Eye (tissue), 1 donor: ENCODE measurements at regions not wholly inside any gene's neighbourhood (a gene's known extent, or its start where the extent isn't known, plus 50 kb on each side); places are given as distances from the start of the nearest gene placed in this dataset.
"Not testable (repeated sequence)": the region's sequence is repeated elsewhere in the genome, so short reads cannot be mapped to it uniquely, and the experiment has no call there.

Experiments used
- DNase-seq: peaks from one replicate; pipeline ENCODE4 v3.0.0-alpha.2; 2015

GRCh38 chr13:73833325-73834070 is 300.7 kb downstream of the KLF12 start:
- DNase-seq, result no peak

DNA sequence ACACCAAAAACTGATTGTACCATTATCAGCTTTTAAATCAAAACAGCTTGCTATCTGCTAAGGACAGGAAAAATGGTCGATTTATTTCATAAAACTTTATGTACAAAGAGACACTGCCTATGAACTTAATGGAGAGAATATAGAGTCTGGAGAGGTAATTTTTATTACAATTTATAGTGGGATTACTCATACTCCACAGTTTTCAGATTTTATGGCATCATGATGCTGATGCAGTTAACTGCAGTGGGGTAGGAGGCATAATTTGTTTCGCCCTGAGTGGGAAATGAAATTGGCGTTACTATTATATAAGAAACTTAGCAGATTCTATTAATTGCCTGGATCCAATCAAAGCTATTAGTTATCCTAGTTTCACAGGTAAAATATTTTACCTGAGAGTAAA is 301.4 kb downstream of the KLF12 start:
- DNase-seq, result no peak

DNA sequence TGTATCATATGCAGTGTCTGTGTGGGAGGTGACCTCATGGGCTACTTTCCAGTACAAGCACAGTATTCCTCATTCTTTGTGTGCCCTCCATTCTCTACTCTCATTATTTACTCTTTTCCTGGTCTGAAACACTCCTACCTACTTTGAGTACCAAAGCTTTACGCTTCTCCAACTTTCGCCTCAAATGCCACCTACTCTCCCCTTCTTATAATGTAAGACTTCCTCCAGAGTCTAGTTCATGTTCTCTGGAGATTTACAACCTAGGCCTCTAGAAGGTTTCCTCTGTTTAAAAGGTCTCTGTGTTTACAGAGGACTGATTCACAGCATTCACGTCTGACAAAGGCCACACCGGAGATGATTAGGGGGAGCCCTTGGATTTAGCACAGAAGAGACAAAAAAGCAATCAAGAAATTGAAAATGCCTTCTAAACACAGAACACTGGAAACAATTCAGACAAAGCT is 302.0 kb downstream of the KLF12 start:
- no peak for DNase-seq

GRCh38 chr13:73829416-73829815 is 304.8 kb downstream of the KLF12 start:
- DNase-seq, result no peak

- DNase-seq, result no peak
Measured at GRCh38 chr13:73828811-73829210, 305.4 kb downstream of the KLF12 start.

DNA sequence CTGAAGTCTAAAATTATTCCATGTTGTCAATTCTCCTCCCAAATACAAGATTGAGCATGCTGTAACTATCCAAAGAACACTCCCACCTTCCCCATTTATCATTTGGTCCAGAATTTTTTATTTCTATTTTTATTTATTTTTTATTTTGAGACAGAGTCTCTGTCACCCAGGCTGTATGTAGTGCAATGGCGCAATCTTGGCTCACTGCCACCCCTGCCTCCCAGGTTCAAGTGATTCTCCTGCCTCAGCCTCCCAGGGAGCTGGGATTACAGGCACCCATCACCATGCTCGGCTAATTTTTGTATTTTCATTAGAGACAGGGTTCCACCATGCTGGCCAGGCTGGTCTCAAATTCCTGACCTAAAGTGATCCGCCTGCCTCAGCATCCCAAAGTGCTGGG is 306.8 kb downstream of the KLF12 start:
- DNase-seq, result no peak

DNA sequence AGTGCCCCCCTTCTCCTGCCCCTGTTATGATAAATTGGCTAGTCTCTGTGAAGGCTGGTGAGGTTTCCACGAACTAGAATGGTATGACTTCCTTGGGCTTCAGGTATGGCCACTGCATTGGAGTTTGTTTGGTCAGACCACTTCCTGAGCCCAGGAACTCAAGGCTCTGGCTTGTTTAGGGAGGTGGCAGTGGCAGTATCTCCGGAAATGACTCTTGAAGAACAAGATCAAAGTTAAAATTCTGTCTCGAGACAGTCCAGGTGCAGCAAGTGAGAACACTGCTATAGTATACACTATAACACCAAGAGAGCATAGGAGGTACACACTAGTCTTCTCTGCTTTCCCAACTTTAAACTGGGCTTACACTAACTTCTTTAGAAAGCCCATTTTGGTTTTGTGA is 309.1 kb downstream of the KLF12 start:
- DNase-seq, result no peak

GRCh38 chr13:73822668-73823592 is 311.3 kb downstream of the KLF12 start:
- no peak for DNase-seq

GRCh38 chr13:73820688-73821087 is 313.5 kb downstream of the KLF12 start:
- no peak for DNase-seq

DNA sequence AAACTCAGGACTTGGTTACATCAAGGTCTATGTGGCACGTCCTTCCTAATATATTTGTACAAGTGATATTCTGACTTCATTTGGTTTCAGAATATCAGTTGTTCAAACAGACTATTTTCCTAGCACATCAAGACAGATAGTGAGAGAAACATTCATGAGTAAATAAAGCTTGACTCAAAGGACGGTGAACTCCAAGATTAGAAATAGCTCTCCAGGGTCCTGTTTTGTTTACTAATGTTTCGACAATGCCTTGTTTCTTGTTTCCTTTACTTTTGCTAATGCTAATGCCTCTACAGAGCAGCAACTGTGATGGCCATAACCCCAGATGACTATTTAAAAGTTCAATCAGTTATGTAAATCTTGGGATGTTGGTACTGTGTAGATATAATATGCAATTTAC is 313.9 kb downstream of the KLF12 start:
- no peak for DNase-seq

DNA sequence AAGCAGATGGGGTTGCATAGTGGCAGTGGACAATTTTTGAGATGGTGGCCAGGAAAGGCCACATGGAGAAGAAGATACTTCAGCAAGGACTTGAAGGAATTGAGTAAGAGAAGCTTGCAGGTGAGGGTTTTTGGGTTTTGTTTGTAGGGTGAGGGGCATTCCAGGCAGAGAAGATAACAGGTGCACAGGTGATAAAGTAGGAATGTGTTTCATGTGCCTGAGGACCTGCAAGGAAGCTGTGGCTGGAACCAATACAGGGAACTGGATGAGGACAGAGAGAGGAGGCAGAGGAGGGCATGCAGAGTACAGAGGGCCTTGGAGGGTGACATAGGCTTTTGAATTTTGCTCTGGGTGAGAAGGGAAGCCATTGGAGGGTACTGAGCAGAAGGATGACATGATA is 314.5 kb downstream of the KLF12 start:
- DNase-seq, result no peak

- DNase-seq, result no peak
Measured at GRCh38 chr13:73816702-73817101, 317.5 kb downstream of the KLF12 start.

- no peak for DNase-seq
Measured at GRCh38 chr13:73815796-73816195, 318.4 kb downstream of the KLF12 start.

GRCh38 chr13:73810647-73811046 is 323.6 kb downstream of the KLF12 start:
- DNase-seq, result no peak

DNA sequence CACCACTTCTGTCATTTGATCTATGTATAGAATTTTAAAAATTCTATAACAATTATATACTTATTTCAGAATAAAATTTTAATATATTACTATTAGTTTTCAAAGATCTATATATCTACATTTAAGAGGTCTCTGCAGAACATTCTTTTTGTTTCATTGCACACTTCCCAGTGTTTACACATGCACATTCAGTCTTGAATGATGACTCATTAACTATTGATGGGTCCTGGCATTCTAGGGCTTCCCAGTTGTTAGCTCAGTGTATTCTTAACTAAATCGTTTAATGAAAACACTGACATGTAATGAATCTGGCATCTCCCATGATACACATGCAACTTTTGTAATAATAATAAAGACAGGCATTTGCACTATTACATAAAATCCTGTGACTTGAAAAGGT is 324.6 kb downstream of the KLF12 start:
- DNase-seq, result no peak

DNA sequence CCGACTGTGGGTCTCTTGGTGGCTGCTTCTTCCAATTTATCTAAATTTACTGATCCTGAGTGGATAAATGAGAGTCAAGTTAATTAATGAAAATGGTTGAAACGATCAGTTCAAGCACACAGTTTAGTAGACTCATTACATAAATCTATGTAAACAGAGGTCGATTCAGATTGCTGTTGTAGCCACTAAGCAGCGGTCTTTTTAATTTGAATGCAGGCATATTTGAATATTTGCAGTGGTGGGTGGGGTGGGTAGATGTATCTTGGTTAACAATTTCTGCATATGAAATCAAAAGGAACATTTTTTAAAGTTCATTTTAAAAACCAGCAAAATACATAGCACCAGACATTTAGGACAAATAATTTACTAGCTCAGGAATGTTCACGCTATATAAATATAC is 325.9 kb downstream of the KLF12 start:
- DNase-seq, result no peak

DNA sequence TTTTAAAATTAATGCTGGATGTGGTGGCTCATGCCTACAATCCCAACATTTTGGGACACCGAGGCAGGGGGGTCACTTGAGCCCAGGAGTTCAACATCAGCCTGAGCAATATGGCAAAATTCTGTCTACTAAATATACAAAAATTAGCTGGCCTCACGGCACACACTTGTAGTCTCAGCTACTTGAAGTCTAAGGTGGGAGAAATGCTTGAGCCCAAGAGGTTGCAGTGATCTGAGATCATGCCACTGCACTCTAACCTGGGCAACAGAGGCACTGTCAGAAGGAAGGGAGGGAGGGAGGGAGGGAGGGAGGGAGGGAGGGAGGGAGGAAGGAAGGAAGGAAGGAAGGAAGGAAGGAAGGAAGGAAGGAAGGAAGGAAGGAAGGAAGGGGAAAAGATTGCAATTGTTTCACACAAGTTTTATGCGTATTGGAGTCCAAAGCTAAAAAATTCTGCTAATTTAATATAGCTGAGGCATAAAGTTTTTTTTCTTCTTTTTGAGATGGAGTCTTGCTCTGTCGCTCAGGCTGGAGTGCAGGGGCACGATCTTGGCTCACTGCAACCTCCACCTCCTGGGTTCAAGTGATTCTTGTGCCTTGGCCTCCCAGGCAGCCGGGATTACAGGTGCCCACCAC is 328.8 kb downstream of the KLF12 start:
- not testable (repeated sequence) for DNase-seq

DNA sequence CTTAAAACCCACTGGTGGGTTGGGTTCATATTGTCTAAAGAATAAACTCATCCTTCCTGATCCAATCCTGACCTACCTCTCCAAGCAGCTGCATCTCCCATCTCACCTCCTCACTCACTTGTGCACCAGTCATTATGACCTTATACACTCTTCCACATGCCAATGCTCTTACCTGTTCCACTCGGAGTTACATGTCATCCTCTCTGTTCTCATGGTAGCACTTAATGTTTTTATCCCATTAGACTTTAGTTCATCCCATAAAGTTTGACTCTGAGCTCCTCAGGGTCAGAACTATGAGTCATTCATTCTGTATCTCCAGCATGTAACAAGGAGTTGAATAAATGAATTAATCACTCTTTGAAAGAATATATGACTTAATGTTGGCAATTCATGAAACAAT is 330.2 kb downstream of the KLF12 start:
- no peak for DNase-seq

- no peak for DNase-seq
Measured at GRCh38 chr13:73800011-73800410, 334.2 kb downstream of the KLF12 start.

DNA sequence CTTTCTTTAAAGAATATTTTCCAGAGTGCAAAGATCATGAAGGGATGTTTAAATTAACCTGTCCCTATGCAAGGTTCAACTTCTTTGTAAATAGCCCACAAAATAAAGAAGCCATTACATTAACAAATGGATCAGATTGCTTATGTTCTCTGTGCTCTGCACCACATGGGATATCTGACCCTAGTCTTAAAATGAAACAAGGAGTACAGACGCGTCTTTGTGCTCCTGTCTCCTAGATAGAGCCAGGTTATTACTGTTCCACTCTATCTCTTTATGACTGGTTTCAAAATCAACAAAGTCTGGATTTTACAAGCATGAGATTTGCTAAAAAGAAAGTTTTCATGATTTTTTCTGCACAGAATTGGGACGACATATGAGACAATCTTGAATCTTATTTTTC is 339.4 kb downstream of the KLF12 start:
- no peak for DNase-seq

GRCh38 chr13:73793361-73793760 is 340.8 kb downstream of the KLF12 start:
- DNase-seq, result no peak

DNA sequence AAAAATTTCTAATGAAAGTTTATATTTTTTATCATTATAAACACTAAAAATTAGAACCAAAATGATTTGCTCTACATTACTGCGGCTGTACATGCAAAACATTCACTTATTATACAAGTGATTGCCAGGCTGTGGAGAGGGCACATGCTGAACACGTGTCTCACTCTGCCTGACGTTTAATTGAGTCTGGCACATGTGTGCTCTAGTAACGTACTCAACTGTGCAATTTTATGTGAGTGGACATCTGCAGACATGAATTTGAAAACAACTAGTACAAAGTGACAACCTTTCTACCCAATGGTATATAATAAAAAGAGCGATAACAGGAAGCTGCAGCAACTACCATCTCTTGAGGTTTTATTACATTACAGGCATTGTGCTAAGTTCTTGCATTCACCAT is 341.4 kb downstream of the KLF12 start:
- DNase-seq, result peak; percentile 73
